Heart left ventricle (tissue), 13 donors: ENCODE measurements at regions not wholly inside any gene's neighbourhood (a gene's known extent, or its start where the extent isn't known, plus 50 kb on each side); places are given as distances from the start of the nearest gene placed in this dataset.

ENCODE experiments used
- POLR2A ChIP-seq, 2 donors: fragments of 450-650 bp; IDR thresholded peaks; one replicate each; pipeline ENCODE4 v1.6.1; 2017; ENCODE audit warnings: antibody characterized with exemption in 2 of 2, mild to moderate bottlenecking in 2 of 2, moderate library complexity in 2 of 2
- TF ChIP-seq, protein P1 (sequence below), 12 donors: fragments of 200-600 bp; sonication (generic) in 4 of 12; IDR thresholded peaks; one replicate each; pipeline versions ENCODE4 v1.5.0 to v1.8.0; 2018 to 2022; ENCODE audit warnings: antibody characterized with exemption in 12 of 12, mild to moderate bottlenecking in 5 of 12
- donor health status: ischemic (EF 13 %, LVEDD 7.1; RV severe dilation, severe dysfunction).
- donor health status: DM: no; HTN: yes; CAD: no.
- donor health status: DM: no; HTN: no; CAD: no.
- donor health status: ischemic (EF 25% LVEDD 6.9; RV normal size, moderate dysfunction).
- donor health status: ischemic (EF 25% LVEDD 5.7; RV mildly dilated, moderate dysfunction).
- donor health status: ischemic (EF 35%, LVEDD 5.7; RV mildly dilated, moderate dysfunction).
- donor health status: nonischemic (EF 11% LVEDD 7.7; RV severe dilation, severe dysfunction).
- donor health status: DM: yes; HTN: yes; CAD: no.
- donor health status: PGD.
- donor health status: ischemic (EF 29% LVEDD 5.4; RV normal size, mild dysfunction).
- donor health status: nonischemic (EF 23%, LVEDD 6.1; RV moderate dilation, normal function).

- TF ChIP-seq, protein P1, sequence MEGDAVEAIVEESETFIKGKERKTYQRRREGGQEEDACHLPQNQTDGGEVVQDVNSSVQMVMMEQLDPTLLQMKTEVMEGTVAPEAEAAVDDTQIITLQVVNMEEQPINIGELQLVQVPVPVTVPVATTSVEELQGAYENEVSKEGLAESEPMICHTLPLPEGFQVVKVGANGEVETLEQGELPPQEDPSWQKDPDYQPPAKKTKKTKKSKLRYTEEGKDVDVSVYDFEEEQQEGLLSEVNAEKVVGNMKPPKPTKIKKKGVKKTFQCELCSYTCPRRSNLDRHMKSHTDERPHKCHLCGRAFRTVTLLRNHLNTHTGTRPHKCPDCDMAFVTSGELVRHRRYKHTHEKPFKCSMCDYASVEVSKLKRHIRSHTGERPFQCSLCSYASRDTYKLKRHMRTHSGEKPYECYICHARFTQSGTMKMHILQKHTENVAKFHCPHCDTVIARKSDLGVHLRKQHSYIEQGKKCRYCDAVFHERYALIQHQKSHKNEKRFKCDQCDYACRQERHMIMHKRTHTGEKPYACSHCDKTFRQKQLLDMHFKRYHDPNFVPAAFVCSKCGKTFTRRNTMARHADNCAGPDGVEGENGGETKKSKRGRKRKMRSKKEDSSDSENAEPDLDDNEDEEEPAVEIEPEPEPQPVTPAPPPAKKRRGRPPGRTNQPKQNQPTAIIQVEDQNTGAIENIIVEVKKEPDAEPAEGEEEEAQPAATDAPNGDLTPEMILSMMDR (IDR thresholded peaks at IDR 0.05): no peak
- no peak for TF ChIP-seq POLR2A (IDR thresholded peaks at IDR 0.05)
Measured at GRCh38 chr22:22327723-22328122, 83.1 kb downstream of the VPREB1 start.
